ENCODE measurements at regions not wholly inside any gene's neighbourhood (a gene's known extent, or its start where the extent isn't known, plus 50 kb on each side); places are given as distances from the start of the nearest gene placed in this dataset.

DNA sequence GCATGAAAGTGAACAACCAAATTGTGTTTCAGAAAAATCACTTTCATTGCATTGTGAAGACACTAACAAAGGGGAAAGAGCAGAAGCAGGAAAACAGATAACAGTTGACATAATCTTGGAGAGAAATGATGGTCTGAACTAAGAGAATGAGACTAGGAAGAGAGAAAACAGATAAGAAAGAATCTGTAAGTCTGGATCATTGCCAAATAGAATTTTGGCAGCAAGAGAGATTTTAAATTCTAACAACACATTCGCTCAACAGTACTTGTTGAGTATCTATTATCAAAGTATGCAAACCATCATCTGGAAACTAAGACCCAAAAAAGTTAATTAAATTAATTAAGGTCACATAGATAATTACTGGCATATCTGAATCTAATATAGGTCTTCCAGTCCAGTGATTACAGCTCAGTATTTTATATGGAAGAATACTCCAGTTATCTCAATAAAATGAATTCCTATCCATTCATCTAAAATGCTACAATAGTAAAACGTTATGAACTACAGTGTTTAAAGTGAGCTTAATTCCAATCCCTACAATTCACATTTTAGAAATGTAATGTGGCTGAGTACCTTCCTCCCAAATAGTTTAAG lies 166.7 kb upstream of the FAT3 start:
- TF ChIP-seq POLR2AphosphoS5 (IDR thresholded peaks at IDR 0.05; ENCODE audit: low read depth), result no peak
- no peak for TF ChIP-seq GABPA (IDR thresholded peaks at IDR 0.05; ENCODE audit: low read depth)
- TF ChIP-seq CTCF (IDR thresholded peaks at IDR 0.05; ENCODE audit: insufficient read depth, low read length), result no peak
- no peak for TF ChIP-seq REST (IDR thresholded peaks at IDR 0.05; ENCODE audit: insufficient replicate concordance, low read depth)
- no peak for TF ChIP-seq SPI1 (IDR thresholded peaks at IDR 0.05; ENCODE audit: borderline replicate concordance, low read depth)
- no peaks in the 10 kb centered on the region for H3K27me3 ChIP-seq (ENCODE audit: insufficient read depth, poor library complexity, severe bottlenecking)
- no peak overlapping the region for H3K4me3 ChIP-seq (replicated peaks; ENCODE audit: insufficient read depth, low read length)
- DNase-seq (ENCODE audit: low read depth in 1 of 2, low spot score in 1 of 2), result no peak
- no peak overlapping the region for H3K27ac ChIP-seq (replicated peaks)

DNA sequence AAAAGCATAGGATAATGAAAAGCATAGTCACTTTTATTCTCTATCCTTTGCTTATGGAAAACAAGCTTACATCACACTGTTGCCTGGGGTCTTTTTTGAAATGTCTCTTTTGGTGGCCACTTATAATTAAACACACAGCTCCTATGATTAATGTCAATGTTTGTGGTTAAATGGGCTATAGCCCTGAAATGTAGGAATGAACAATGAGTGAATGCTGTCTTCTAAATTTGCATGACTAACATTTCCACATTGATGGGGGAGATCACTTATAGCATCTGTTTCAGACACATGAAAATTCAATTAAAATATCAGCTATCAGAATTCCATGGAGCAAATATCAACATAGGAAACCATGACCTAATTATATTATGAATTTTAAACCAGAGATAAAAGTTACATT lies 171.4 kb upstream of the FAT3 start:
- no peak overlapping the region for H3K4me3 ChIP-seq (replicated peaks; ENCODE audit: insufficient read depth, low read length)
- H3K27me3 ChIP-seq (ENCODE audit: insufficient read depth, poor library complexity, severe bottlenecking), result no peaks in the 10 kb centered on the region
- TF ChIP-seq SPI1 (IDR thresholded peaks at IDR 0.05; ENCODE audit: borderline replicate concordance, low read depth) (no peak), REST (IDR thresholded peaks at IDR 0.05; ENCODE audit: insufficient replicate concordance, low read depth) (no peak), GABPA (IDR thresholded peaks at IDR 0.05; ENCODE audit: low read depth) (no peak), CTCF (IDR thresholded peaks at IDR 0.05; ENCODE audit: insufficient read depth, low read length) (no peak), POLR2AphosphoS5 (IDR thresholded peaks at IDR 0.05; ENCODE audit: low read depth) (no peak)
- DNase-seq (ENCODE audit: low read depth in 1 of 2, low spot score in 1 of 2), result no peak
- H3K27ac ChIP-seq (replicated peaks), result no peak overlapping the region

GRCh38 chr11:92050305-92050704 lies 174.3 kb upstream of the FAT3 start:
- no peak overlapping the region for H3K27ac ChIP-seq (replicated peaks)
- no peak overlapping the region for H3K4me3 ChIP-seq (replicated peaks; ENCODE audit: insufficient read depth, low read length)
- no peaks in the 10 kb centered on the region for H3K27me3 ChIP-seq (ENCODE audit: insufficient read depth, poor library complexity, severe bottlenecking)
- no peak for DNase-seq (ENCODE audit: low read depth in 1 of 2, low spot score in 1 of 2)
- TF ChIP-seq CTCF (IDR thresholded peaks at IDR 0.05; ENCODE audit: insufficient read depth, low read length) (no peak), SPI1 (IDR thresholded peaks at IDR 0.05; ENCODE audit: borderline replicate concordance, low read depth) (no peak), POLR2AphosphoS5 (IDR thresholded peaks at IDR 0.05; ENCODE audit: low read depth) (no peak), GABPA (IDR thresholded peaks at IDR 0.05; ENCODE audit: low read depth) (no peak), REST (IDR thresholded peaks at IDR 0.05; ENCODE audit: insufficient replicate concordance, low read depth) (no peak)
